NCI-H524 treated with DMSO at 0.1 percent for 48 hours (cell line): ENCODE measurements at regions not wholly inside any gene's neighbourhood (a gene's known extent, or its start where the extent isn't known, plus 50 kb on each side); places are given as distances from the start of the nearest gene placed in this dataset.
"Not testable (repeated sequence)": the region's sequence is repeated elsewhere in the genome, so short reads cannot be mapped to it uniquely, and the experiment has no call there.

Source experiments
- DNase-seq: peaks from one replicate; lab custom pipeline; 2025; lab: John Stamatoyannopoulos, UW

DNA sequence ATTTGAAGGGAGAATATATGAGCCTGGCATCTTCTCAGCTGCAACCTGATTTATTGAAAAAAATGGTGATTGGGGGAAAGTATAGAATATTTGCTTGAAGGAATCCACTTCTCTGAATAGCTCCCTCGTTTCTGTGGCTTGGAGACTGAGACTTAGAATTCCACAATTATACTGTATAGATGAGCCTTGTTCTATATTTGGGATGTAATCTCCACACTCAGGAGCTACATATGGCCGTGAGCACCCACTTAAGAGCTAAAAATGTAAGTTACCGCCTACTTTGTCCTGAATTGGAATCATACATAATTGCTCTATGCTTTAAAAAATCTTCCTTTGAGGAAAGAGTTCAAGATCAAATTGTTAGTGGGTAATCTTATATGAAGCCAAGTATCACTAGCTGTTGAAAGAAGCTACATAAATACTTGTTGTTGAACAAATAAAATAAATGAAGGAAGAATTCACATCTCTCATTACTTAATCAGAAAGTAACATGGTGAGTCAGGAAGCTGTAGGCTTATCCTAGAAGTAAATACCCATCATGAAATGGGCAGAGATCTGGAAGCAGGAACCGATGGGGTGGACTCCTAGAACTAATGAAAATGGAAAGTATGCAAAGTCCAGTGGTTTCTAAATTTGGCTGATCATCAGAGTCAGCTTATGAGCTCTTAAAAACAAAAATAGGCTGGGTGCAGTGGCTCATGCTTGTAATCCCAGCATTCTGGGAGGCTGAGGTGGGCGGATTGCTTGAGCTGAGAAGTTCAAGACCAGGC lies 254.3 kb downstream of the SOX4 start:
- DNase-seq = peak; percentile 28

DNA sequence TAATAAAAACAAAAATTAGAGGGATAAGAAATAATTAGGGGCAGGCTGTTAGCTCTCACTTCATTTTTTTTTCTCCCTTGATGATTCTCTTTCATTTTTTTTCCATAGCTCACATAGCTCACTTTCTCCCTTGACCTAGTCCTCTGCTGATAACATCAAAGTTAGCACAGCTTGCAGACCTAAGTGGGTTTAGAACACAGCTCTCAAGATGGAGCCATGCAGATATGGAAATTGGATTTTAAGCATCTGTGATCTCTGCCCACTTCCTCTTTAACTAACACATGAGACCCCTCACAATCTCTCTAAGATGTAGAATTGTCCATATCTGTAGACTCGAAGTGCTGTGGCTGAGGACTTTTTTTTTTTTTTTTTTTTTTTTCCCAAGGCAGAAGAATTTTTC lies 257.1 kb downstream of the SOX4 start:
- no peak for DNase-seq

- no peak for DNase-seq
Measured at GRCh38 chr6:21855811-21856455, 262.4 kb downstream of the SOX4 start.

DNA sequence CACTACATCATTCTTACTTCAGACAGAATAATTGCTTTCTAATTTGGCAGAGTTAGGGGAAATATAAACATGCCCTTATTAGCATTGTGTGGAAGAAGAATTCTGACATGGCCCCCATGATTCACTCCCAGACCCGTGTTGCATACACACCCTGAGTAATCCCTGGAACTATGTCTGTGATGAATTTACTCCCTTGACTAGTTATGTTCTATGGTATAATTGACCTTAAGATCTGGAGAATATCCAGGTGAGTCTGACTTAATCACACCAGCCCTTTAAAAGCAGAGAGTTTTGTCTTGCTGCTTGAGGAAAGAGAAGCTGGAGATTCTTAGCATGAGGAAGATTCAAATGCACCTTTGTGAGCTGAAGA lies 262.9 kb downstream of the SOX4 start:
- no peak for DNase-seq

DNA sequence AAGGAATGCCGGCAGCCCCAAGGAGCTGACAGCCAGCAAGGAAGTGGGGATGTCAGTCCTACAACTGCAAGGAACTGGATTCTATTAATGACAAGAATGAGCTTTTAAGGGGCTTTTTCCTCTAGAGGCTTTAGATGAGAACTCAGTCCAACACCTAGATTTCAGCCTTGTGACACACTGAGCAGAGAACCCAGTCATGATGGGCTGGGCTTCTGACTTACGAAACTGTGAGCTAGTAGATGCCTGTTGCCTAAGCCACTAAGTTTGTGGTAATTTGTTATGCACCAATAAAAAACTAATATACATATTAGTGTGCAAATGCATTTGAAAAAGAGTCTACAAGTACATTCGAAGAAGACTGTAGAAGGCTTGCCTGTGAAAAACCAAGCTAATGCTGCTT lies 263.3 kb downstream of the SOX4 start:
- no peak for DNase-seq

DNA sequence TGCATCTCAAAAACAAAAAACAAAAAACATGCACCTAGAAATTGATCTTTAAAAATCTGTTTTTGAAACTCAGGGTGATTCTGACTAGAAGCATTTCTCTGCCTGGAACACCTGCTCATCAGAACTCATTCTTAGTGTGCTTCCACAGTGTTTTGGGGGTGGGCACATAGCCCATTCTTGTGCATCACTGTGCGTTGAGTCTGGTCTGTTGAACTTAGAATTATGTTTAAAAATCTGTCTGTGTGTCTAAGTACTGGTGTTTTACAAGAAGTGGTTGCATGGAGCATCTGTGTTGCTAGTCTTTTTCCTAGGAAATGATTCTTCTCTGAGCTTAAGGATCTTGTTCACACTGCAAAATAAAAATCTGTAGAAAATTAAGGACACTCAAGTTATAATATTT lies 264.5 kb downstream of the SOX4 start:
- DNase-seq = no peak

DNA sequence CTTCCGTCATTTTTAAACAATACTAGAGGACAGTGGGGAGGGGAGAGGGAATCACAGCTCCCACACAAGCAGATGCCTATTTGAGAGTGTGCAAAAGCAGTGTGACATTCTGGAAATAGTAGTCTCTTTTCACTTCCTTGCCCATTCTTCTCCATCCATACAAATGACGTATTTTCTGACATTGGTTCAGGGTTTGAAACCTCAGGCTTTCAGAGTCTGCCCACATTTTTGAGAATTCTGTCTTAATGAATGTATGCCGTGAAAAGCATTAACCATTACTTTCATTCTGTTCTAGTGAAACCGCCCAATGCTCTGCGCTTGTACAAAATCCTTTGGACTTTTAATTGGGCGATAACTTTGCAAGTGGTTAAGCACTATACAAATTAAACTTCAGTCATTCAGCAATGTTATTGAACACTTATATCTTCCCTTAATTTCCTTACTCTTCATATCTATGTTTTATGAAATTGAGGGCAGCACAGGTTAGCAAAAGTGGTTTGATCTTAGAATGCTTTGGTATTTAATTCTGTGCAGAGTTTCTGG lies 265.7 kb downstream of the SOX4 start:
- no peak for DNase-seq

DNA sequence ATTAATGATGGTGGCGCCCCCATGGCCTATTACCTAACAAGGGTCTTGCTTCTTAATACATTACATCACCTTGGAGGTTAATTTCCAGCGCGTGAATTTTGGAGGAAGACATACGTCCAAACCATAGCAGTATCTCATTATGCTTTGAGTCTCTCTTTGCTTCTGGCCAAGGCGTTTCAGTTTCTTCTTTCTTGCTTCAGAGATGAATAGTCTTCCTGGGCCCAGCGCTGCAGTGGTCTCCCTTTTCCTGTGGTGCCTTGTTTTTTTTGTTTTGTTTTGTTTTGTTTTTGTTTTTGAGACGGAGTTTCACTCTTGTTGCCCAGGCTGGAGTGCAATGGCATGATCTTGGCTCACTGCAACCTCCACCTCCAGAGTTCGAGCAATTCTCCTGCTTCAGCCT lies 268.4 kb downstream of the SOX4 start:
- DNase-seq = no peak

- no peak for DNase-seq
Measured at GRCh38 chr6:21864206-21864605, 270.7 kb downstream of the SOX4 start.

- DNase-seq = no peak
Measured at GRCh38 chr6:21868226-21868625, 274.7 kb downstream of the SOX4 start.

DNA sequence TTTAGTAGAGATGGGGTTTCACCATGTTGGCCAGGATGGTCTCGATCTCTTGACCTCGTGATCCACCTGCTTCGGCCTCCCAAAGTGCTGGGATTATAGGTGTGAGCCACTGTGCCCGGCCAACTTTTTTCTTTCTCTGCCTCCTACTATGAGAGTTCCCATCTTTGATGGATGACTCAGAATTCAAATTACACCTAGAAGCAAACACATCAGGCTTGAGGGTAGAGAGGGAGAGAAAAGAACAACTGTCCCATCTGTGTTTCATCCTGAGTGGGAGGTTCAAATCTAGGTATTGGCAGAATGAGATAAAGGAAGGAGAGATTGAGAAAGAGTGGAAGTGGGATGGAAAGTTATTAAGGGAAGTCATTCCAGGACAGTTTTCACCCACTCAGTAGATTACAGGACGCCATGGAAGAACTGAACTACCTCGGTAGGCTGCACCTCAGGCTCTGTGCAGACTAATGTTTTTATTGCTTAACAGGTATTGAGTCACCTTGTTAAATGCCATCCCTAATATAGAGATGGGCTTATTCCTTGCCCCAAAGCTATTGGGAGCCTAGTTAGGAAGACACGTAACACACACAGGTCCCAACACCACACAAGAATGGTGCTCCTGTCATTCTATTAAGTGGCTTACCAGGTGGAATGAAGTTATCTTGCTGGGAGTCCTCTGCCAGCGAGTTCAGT lies 275.7 kb downstream of the SOX4 start:
- DNase-seq = no peak

DNA sequence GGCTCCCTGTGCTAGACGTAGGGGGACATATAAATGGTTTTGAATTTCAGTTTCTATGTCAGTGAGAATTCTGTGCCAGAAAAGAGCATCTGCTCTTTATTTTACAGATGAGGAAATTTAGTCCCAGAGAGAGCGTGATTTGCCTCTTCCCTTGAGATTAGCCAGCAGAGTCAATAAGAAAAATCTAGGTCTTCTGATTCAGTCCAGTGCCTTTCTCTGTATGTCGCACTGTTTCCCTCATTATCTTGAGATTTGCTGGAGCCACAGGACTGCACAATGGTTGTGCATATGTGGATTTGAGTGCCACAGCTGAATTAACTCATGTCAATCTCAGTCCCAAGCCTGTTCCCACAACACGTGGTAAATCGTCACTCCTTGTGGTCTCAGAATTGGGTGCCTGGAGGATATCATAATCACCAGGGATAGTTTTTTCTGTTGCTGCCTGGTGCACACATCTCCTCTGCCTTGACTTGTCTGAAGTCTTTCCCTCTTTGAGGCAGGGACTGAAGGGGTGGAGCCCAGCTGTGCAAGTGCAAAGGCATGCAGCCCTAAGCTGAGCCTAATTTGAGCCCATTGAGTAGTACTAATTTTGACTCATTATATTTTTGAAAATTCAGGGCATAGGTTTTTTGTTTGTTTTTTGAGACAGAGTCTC lies 276.7 kb downstream of the SOX4 start:
- DNase-seq = no peak

- DNase-seq = no peak
Measured at GRCh38 chr6:21871831-21872230, 278.3 kb downstream of the SOX4 start.

DNA sequence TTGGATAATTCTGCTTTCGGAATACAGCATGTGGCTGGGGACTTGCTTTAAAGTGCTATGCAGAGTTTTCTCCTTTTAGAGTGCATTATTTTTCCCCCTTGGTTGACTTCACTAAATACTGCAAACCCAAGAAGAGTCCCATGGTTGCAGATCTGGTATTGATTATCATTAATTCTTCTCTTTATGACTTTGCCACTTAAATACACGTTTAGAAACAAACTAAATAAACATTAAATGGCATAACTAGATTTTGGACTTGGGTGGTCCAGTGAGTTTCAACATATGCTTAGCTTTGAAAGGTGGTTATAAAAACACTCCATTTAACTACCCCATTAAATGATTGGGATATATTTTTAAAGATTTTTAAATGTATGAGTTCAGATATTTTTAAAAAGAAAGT lies 279.2 kb downstream of the SOX4 start:
- DNase-seq = no peak

- DNase-seq = no peak
Measured at GRCh38 chr6:21873562-21873961, 280.0 kb downstream of the SOX4 start.

- no peak for DNase-seq
Measured at GRCh38 chr6:21874372-21874771, 280.8 kb downstream of the SOX4 start.

DNA sequence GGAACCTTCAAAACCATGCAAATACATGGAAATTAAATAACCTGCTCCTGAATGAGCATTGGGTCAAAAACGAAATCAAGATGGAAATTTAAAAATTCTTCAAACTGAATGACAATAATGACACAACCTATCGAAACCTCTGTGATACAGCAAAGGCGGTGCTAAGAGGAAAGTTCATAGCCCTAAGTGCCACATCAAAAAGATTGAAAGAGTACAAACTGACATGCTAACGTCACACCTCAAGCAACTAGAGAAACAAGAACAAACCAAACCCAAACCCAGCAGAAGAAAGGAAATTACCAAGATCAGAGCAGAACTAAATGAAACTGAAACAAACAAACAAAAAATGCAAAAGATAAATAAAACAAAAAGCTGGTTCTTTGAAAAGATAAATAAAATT lies 283.5 kb downstream of the SOX4 start:
- not testable (repeated sequence) for DNase-seq

DNA sequence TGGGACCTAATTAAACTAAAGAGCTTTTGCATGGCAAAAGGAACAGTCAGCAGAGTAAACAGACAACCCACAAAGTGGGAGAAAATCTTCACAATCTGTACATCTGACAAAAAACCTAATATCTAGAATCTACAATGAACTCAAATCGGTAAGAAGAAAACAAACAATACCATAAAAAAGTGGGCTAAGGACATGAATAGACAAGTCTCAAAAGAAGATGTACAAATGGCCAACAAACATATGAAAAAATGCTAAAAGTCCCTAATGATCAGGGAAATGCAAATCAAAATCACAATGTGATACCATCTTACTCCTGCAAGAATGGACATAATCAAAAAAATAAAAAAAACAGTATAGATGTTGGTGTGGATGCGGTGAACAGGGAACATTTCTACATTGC lies 286.7 kb downstream of the SOX4 start:
- DNase-seq = not testable (repeated sequence)

- no peak for DNase-seq
Measured at GRCh38 chr6:21881969-21882465, 288.5 kb downstream of the SOX4 start.

- DNase-seq = no peak
Measured at GRCh38 chr6:21883595-21884328, 290.2 kb downstream of the SOX4 start.

DNA sequence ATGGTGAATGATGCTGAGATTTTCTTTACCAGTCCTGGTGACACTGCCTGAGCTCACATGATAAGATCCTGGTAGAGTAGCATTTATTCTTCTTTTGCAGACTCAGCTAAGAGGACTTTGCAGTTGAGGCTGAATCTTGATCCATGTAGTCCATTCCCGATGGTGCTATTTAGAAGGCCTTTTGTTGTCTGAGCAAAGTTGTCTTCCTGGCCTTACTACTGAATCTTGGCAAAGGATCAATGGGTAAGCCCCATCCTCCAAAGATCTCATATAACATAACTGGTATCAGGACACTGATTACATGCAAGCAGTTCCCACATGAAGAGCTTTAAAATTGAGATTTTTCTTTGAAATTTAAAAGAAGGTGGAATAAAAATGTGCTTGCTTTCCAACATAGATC lies 291.6 kb downstream of the SOX4 start:
- no peak for DNase-seq
